ENCODE measurements at regions not wholly inside any gene's neighbourhood (a gene's known extent, or its start where the extent isn't known, plus 50 kb on each side); places are given as distances from the start of the nearest gene placed in this dataset.
"Not testable (repeated sequence)": the region's sequence is repeated elsewhere in the genome, so short reads cannot be mapped to it uniquely, and the experiment has no call there.

GRCh38 chr2:226115102-226115831 is 684.4 kb downstream of the IRS1 start:
- DNase-seq: no peak

GRCh38 chr2:226114436-226114835 is 685.2 kb downstream of the IRS1 start:
- no peak for DNase-seq

GRCh38 chr2:226098861-226099745 is 699.6 kb downstream of the NYAP2 start:
- DNase-seq: no peak

- no peak for DNase-seq
These were observed 695.5 kb downstream of the NYAP2 start for GRCh38 chr2:226095058-226095457.

GRCh38 chr2:226093364-226093763 is 693.9 kb downstream of the NYAP2 start:
- no peak for DNase-seq

GRCh38 chr2:226088366-226088674 is 688.8 kb downstream of the NYAP2 start:
- DNase-seq: no peak

GRCh38 chr2:226087505-226088365 is 688.2 kb downstream of the NYAP2 start:
- DNase-seq: no peak

- no peak for DNase-seq
These were observed 687.5 kb downstream of the NYAP2 start for GRCh38 chr2:226087051-226087450.

- DNase-seq: no peak
These were observed 686.7 kb downstream of the NYAP2 start for GRCh38 chr2:226086190-226086589.

GRCh38 chr2:226085425-226085824 is 685.9 kb downstream of the NYAP2 start:
- not testable (repeated sequence) for DNase-seq

- DNase-seq: no peak
These were observed 680.8 kb downstream of the NYAP2 start for GRCh38 chr2:226080334-226080733.

- no peak for DNase-seq
These were observed 680.2 kb downstream of the NYAP2 start for GRCh38 chr2:226079671-226080181.

GRCh38 chr2:226079196-226079595 is 679.7 kb downstream of the NYAP2 start:
- no peak for DNase-seq

GRCh38 chr2:226078666-226079065 is 679.2 kb downstream of the NYAP2 start:
- DNase-seq: no peak

GRCh38 chr2:226077841-226078240 is 678.3 kb downstream of the NYAP2 start:
- no peak for DNase-seq

GRCh38 chr2:226077031-226077430 is 677.5 kb downstream of the NYAP2 start:
- no peak for DNase-seq

GRCh38 chr2:226076529-226076928 is 677.0 kb downstream of the NYAP2 start:
- DNase-seq: no peak

- DNase-seq: no peak
These were observed 674.9 kb downstream of the NYAP2 start for GRCh38 chr2:226074391-226074790.

- DNase-seq: no peak
These were observed 674.1 kb downstream of the NYAP2 start for GRCh38 chr2:226073496-226074160.

GRCh38 chr2:226066873-226067272 is 667.4 kb downstream of the NYAP2 start:
- no peak for DNase-seq

- DNase-seq: no peak
These were observed 666.9 kb downstream of the NYAP2 start for GRCh38 chr2:226066391-226066790.

GRCh38 chr2:226064932-226065570 is 665.5 kb downstream of the NYAP2 start:
- no peak for DNase-seq
